Activated T-helper 9 cell treated with anti-CD3 and anti-CD28 coated beads, Interleukin-2, amount 50 U/mL, for 16 hours (primary cell): ENCODE measurements at regions not wholly inside any gene's neighbourhood (a gene's known extent, or its start where the extent isn't known, plus 50 kb on each side); places are given as distances from the start of the nearest gene placed in this dataset.
"Not testable (repeated sequence)": the region's sequence is repeated elsewhere in the genome, so short reads cannot be mapped to it uniquely, and the experiment has no call there.

ENCODE experiments used
- DNase-seq: peaks from one replicate; pipeline ENCODE4 v3.0.0-alpha.2; 2020; ENCODE audit warnings: low read depth

DNA sequence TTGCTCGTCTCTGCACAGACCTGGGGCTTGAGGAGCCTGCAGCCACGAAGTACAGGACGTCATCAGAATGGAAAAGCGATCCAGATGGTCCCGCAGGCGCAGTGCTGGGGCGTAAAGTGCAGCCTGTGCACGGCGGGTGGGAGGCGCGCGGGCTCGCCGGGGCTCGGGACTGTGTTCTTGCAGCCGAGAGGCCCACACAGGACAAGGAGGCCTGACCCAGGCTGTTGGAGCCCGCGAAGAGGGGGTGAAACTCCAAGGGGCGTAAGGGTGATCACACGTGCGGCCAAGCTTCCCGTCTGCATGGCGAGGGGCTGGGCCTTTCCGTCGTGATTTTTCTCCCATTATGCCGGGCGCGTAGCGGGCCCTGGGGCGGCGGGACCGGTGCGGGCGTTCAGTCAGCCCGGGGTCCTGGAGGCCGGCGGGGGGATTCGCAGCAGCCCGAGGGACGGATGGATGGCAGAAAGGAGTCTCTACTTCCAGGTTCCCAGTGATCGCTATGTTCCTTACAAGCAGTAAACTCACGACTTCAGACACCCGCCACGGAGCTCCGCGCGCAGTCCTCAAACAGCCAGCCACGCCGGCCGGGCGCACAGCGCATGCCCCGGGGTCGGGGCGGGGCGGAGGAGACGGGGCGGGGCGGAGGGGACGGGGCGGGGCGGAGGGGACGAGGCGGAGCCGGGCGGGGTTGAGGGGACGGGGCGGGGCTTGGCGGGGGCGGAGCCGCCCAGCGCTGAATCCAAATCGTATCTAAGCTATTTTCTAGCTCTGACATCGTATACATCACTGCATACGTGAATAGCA, 141.0 kb upstream of the KCNJ18 start:
- DNase-seq = peak; percentile 75

DNA sequence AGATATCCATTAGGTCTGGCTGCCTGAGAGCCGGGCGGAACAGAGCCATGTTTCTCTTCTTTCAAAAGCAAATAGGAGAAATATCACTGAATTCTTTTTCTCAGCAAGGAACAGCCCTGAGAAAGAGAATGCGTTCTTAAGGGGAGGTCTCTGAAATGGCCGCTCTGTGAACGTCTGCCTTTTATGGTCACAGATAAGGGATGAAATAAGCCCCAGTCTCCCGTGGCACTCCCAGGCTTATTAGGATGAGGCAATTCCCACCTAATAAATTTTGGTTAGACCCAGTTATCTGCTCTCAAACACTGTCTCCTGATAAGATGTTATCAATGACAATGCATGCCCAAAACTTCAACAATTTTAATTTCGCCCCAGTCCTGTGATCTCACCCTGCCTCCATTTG, 133.4 kb upstream of the KCNJ18 start:
- not testable (repeated sequence) for DNase-seq

DNA sequence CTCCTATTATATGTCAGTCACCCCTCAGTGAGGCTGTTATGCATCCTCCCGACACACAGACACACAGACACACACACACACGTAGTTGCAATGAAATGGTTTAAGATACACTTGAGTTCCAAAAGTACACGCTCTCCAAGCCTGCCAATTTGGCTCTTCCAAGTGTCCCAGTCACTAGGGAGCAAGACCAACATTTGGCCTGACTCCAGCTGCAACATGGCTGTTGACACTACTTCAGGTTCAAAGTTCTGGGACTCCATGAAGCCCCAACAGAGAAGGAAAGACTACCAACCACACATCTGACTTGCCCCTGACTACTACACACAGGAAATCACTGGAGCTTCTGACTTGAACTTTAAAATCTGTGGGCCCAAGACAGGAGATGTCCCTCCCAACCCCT, 128.1 kb upstream of the KCNJ18 start:
- DNase-seq = no peak

DNA sequence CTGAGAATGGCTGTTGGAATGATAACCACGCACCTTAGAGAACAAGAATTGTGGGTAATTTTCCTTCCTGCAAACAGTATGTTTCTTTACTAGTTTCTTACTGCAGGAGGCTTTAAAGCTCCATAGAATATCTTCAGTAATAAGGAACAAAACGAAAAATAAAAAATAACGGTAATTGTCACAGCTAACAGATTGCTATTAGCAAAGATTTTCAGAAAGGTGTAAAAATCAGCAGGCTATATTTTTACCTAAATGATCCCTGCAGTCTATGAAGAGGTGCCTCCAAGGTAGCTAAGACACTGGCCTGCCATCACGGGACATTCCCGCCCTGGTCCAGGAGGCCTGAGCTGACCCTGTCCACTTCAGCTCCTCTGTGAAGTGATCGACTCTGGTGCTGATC, 127.6 kb upstream of the KCNJ18 start:
- DNase-seq = not testable (repeated sequence)

DNA sequence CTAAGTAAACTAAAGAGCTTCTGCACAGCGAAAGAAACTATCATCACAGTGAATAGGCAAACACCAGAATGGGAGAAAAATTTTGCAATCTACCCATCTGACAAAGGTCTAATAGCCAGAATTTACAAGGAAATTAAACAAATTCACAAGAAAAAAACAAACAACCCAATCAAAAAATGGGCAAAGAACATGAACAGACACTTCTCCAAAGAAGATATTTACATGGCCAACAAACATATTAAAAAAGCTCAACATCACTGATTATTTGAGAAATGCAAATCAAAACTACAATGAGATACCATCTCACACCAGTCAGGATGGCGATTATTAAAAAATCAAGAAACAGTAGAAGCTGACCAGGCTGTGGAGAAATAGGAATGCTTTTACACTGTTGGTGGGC, 121.9 kb upstream of the KCNJ18 start:
- not testable (repeated sequence) for DNase-seq

DNA sequence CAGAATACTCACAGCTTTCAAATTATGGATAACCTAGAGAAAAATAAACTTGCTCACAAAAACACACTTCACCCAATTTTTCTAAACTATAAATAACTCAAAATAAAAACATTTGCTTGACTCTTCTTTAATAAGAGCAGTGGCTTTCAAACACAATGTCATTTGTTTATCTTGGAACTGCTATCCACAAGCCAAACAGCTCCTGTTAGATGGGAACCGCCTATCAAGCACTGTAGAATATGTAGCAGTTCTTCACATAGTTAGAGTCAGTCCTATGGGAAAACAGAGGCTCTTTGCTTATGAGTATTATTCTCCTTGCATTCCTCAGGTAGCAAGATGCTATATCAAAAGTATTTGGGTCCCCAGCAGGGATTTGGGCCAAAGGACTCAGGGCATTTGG, 120.2 kb upstream of the KCNJ18 start:
- not testable (repeated sequence) for DNase-seq

DNA sequence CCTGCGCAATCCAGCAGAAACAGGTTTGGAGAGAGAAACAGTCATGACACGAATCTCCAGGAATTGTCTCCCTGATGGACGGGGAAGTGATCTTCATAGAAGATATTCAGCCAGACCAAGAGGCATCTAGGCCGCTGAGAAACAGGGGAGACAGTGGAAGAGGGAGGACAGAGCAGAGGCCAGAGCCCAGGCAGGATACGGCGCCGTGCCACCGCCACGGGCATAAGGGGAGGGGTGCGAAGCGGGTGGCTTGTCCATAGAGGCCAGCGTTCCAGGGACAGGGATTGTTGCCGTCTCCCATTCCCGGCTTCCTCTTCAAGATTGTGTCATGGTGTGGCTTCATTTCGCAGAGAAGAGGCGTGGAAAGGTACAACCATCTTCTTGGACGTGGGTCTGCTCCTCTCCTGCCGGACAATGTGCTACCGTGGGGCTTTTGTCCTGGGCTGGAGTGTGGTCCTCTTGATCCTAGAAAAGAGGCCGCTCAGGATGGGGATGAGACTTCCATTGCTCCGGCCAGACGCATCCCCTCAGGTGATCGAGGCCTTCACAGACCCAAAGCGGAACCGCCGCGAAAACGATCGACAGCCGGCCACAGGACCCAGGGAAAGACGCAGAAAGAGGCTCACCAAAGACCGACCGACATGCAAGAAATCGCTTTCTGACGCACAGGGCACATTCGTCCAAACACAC, 118.9 kb upstream of the KCNJ18 start:
- not testable (repeated sequence) for DNase-seq

DNA sequence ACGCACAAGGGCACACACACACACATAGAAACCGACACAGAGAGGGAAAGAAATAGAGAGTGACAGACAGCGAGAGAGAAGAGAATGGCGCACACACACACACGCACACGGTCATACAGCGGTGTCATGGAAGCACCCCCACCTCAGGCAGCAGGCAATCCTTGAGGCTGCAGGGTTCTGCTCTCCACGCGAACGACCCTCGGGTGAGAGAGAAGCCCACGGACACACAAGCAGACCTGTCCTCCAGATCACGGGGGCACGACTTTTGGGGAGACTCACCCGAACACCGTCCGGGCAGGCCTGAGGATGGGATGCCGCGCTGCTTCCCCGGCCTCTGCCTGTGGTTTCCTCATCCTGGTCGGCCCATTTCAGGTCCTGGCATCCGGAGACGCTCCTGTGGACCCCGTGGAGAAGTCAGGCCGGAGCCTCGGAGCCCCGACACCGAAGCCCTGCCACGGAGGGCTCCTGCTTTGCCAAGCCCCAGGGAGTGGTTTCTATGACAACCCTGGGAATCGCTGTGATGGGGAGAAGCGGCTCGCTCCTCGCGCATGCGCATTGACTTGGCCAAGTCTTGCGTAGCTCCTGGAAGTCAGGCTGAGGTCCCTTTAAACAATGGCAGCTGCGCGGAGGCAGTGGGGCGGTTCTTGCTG, 118.2 kb upstream of the KCNJ18 start:
- no peak for DNase-seq

DNA sequence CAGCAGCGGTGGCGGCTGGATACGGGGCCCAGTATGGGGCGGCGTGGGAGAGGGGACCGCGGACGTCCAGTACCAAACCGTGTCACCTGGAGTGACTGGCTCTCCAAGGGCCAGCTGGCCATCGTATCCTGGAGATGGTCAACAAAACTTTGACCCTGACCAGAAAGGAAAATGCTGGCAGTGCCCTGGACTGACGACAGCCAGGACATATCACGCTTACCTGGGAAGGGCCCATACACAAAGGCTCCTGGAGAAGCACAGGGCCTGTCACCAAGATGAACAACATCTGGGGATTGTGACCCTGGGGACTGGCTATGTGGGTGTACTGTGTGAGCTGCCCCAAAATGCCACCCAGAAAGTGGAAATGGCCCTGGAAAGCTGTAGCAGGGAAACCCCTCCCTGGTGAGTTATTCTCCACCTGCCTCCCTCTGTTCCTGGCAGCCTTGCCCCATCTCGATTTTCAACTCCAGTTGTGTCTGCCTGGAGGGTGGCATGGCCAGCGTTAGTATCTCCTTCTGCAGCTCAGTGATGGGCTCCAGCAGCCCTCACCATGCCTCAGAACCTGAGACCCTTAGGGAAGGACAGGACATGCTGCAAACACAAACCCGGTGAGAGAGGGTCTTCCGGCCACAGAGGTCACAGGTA, 117.6 kb upstream of the KCNJ18 start:
- not testable (repeated sequence) for DNase-seq

DNA sequence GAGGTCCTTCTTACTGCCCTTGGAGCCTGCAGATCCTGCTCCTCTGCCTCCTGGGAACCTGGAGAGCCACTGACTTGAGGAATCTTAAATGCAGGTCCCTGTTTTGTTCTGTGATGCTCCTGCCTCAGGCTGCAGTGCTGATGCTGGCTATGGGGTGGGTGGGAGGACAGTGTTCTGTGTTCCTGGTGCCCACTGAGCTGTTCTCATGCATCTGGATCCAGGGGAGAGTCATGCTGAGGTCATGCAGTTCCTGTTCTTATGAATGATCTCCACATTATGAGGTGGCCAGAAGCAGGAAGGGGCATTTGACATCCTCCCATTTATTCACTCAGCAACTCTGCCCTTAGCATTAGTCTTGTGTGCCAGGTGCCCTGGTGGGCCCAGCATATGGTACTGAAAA, 113.5 kb upstream of the KCNJ18 start:
- DNase-seq = not testable (repeated sequence)

DNA sequence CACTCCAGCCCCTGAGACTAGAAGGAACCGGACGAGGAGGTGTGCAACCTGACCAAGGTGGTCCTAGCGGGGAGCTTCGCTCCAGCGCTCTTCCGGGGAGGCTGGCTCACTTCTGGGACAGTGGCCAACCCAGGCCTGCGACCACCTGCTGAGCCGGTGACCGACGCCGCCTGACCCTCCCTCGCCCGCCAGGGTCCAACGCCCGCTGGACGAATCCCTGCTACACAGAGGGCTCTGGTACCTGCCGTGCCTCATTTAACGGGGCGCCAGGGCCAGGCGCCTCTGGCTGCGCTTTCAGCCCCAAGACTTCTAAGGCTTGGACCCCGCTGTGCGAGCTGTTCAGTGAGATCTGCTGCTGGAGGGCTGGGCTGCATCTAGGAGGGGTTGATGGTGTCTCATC, 99.5 kb upstream of the KCNJ18 start:
- DNase-seq = no peak

DNA sequence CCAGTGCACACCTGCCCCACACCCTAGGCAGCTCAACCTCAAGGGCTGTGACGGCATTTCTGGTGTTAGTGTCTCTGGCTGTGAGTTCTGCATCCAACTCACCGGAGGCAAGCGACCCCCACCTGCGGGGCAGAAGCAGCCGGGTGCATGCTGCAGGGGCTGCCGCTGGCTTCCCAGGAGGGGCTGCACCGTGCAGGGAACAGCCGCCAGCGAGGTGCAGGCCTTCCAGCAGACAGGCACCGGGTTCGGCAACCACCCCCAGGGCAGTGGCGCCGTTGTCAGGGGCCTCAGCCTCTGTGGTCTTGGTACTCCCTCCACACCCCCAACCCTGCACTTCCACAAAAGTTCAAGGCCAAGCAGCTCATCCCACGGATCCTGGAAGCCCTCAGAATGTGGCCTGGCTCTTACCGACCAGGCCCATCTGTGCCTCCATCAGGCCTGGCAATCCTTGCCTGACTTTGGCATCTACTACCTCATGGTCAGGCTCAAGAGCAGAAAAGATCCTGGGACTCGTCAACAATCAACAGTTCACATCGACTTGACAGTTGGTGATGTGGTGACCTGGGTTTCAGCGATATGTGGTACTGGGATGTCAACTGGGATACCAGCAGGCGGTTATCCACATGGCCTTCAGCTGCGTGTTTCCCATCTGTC, 98.7 kb upstream of the KCNJ18 start:
- not testable (repeated sequence) for DNase-seq

DNA sequence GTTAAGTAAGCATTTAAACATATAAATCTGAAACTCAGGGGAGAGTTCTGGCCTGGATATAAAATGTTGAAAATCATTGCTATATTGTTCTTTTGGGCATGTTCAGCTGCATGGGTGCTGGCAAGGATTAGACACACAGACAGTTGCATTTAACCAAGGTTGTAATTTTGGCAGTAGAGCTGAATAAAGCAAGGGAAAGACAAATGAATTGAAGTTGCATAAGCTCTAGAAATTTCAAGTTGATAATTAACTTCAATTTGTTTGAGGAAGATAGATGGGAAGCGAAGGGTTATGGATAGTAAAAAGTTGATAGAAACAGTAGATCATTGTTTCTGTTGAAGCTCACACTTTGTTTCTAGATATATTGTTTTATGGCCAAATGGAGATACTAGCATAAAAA, 97.2 kb upstream of the KCNJ18 start:
- DNase-seq = no peak

DNA sequence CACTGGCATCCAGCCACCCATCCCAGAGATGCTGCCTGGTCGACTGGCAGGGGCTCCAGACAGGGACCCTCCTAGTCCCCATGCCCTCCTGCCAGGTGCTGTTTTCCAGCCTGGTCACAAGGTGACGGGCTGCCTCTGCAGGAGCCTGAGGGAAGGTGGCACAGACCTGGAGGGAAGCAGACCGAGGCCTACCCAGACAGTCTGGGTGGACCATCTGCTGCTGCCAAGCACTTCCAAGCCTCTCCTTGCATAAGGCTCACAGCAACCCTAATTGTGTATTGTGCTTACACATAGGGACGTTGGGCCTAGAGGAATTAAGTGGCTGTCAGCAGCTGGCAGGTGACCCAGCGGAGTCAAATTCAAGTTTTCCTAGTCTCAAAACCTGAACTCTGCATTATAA, 90.1 kb upstream of the KCNJ18 start:
- no peak for DNase-seq

DNA sequence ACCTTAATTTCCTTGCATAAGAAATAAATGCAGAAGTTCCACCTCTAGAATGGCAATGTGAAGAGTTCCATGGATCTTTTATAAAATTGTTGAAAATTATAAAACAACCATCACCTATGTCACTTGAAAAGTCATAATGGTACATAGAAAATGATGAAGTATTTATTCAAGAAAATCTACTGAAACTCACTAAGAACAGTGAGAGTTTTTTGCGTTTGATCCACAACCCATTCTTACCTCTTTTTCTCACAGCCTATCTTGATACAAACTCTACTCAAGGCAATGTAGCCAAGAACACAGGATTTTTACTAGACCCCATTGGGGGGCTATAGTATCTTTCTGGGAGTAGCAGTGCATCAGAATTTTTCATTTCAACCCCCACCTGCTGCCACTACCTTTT, 89.0 kb upstream of the KCNJ18 start:
- DNase-seq = not testable (repeated sequence)

DNA sequence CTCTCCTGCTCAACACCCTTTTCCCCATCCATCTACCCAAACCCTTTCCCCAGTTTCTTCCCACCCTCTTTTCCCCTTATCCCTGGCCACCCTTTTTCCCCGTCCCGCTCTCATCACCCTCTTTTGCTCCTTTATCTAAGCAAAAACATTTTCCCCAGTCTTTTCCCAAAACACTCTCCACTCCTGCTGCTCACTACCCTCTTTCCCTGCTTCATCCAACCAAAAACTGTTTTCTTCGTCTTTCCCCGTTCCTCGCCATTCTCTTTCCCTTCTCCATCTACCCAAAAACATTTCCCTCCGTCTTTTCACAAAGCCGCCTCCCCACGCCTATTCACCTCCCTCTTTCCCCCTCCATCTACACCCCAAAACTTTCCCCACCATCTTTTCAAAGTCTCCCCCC, 80.9 kb upstream of the KCNJ18 start:
- not testable (repeated sequence) for DNase-seq

DNA sequence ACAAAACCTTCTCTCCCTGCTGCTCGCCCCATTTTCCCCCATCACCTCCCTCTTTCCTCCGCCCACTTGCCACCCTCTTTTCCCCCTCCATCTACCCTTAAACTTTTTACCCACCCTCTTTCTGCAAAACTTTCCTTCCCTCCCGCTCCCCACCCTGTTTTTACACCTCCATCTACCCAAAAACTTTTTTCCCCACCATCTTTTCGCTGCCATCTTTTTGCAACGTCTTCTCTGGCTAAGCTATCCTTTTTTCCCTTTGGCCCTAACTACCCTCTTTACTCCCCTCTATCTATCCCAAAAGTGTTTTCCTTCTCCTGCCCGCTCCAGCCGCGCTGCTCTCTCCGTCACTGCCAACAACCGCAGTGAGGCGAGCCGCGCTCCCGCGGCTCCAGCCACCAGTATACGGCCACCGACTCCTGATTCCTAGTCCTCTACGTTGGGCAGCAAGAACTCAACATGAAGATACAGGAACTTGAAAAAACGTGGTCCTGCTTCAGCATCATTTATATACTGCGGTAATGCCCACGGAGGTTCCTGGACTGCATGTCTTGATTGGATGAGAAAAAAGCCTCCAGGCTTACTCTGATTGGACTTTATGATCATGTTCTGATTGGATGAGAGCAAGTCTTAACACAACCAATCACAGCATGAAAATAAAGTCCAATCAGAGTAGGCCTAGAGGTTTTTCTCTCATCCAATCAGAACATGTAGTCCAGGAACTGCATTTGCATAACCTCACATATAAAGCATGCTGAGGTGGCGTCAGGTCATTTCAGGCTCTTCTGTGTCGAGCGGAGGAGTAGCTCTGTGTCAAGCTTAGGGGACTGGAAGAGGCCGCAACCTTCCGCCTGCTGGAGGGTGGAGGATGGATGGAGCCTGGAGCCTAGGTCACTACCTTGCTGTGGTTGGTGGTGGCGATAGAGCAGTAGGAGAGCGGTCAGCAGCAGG, 79.9 kb upstream of the KCNJ18 start:
- not testable (repeated sequence) for DNase-seq

DNA sequence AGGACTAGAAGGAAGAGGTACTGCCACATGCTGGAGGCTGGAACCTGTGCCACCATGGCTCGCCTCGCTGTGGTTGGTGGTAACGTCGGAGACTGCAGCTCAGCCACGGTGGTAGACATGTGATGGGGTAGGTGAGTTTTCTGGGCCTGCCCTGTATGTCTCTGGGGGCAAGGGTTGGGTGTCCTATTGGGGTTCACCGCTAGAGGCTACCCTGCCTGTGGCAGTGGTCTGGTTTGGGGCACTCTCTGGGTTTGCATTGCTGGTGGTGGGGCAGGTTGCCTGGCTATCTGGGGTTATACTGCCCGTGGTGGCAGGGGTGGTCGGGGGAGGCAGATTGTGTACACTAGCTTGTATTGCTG, 79.3 kb upstream of the KCNJ18 start:
- no peak for DNase-seq

DNA sequence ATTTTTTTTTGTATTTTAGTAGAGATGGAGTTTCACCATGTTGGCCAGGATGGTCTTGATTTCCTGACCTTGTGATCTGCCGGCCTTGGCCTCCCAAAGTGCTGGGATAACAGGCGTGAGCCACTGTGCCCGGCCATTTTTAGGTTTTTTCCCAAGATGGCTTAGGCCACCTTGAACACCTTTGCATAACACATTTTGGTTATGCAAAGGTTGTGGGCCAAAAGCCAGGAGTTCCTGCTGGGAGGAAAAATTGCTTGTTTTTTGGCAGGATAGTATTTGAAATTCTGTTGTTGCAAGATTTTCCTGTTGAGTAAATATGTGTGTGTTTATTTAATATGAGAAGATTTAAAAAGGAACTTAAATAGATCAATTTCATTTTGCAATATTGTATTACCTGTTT, 65.3 kb upstream of the KCNJ18 start:
- not testable (repeated sequence) for DNase-seq
